GM10248 (cell line): ENCODE measurements at regions not wholly inside any gene's neighbourhood (a gene's known extent, or its start where the extent isn't known, plus 50 kb on each side); places are given as distances from the start of the nearest gene placed in this dataset.

ENCODE experiments used
- CTCF ChIA-PET: fragments of 300-600 bp; sonication (Branson Sonifier 250); formaldehyde crosslinking; extraction: SDS; loops from one replicate; lab custom pipeline; 2021; ENCODE audit warnings: antibody characterized with exemption; lab: Yijun Ruan, JAX
- POLR2A ChIA-PET: fragments of 350-650 bp; sonication (Branson Sonifier 250); formaldehyde crosslinking; extraction: SDS; loops from one replicate; lab custom pipeline; 2020; ENCODE audit warnings: antibody characterized with exemption; lab: Yijun Ruan, JAX
- DNase-seq: peaks from one replicate; pipeline ENCODE4 v3.0.0; 2012; ENCODE audit errors: extremely low spot score
- TF ChIP-seq, protein P1 (sequence below): IDR thresholded peaks from 2 replicates; pipeline ENCODE4 v1.5.1; 2012; ENCODE audit warnings: mild to moderate bottlenecking, low read depth; ENCODE audit errors: extremely low read depth, missing control alignments, control extremely low read depth

DNA sequence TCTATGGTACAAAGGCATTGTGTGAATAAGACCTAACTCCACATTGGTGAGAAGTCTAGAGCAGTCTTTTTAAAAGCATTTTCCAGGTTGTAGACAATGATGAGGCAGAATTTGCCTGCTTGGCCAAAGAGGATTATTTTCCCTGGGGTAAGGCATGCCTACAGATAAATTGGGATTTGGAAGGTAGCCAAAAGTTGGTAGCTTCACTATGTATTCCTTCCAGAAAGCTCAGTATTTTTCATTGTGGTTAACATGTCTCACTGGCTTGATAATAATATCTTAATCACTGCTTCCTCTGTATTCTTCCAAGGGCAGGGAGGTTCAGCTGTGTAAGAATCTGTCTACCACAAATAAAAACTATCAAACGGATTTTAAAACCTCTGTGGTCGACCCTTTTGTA, 590.8 kb upstream of the PRMT6 start:
- CTCF ChIA-PET = no interaction called here
- TF ChIP-seq, protein P1, sequence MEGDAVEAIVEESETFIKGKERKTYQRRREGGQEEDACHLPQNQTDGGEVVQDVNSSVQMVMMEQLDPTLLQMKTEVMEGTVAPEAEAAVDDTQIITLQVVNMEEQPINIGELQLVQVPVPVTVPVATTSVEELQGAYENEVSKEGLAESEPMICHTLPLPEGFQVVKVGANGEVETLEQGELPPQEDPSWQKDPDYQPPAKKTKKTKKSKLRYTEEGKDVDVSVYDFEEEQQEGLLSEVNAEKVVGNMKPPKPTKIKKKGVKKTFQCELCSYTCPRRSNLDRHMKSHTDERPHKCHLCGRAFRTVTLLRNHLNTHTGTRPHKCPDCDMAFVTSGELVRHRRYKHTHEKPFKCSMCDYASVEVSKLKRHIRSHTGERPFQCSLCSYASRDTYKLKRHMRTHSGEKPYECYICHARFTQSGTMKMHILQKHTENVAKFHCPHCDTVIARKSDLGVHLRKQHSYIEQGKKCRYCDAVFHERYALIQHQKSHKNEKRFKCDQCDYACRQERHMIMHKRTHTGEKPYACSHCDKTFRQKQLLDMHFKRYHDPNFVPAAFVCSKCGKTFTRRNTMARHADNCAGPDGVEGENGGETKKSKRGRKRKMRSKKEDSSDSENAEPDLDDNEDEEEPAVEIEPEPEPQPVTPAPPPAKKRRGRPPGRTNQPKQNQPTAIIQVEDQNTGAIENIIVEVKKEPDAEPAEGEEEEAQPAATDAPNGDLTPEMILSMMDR = no peak
- POLR2A ChIA-PET = no interaction called here
- no peak for DNase-seq

DNA sequence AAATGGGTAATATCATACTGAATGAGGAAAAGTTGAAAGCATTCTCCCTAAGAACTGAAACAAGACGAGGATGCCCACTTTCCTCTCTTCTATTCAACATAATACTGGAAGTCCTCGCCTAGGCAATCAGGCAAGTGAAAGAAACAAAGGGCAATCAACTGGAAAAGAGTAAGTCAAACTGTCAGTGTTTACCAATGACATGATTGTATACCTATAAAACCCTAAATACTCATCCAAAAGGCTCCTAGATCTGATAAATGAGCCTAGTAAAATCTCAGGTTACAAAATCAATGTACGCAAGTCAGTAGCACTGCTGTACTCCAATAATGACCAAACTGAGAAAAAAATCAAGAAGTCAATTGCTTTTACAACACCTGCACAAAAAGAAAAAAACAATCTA, 575.8 kb upstream of the PRMT6 start:
- POLR2A ChIA-PET = no interaction called here
- no peak for DNase-seq
- CTCF ChIA-PET = no interaction called here
- TF ChIP-seq, protein P1 = no peak

DNA sequence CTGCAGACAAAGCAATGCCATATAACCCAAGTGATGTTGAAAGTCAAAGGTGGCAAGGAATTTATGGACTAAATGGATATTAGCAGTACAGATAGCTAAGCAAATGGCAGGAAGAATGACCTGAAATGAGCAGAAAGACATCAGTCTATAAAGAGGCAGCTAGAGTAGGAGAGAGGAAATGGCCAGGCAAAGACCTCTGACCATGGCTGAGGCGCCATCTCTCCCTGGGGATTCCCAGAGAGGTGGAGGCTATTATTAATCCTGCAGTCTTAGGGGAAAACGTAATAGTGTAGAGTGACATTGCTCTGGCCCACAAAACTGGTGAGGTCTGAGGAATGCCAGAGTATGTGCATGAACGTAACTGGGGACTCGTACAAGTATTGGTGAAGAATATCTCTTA, 563.6 kb upstream of the PRMT6 start:
- POLR2A ChIA-PET = no interaction called here
- CTCF ChIA-PET = interaction anchor here (0.6 to 1.3 kb wide), 2 partner anchors 9 to 16 kb away, joined by 3 read pairs; no protein-coding TSS in a partner anchor
- no peak for DNase-seq
- TF ChIP-seq, protein P1 = no peak

DNA sequence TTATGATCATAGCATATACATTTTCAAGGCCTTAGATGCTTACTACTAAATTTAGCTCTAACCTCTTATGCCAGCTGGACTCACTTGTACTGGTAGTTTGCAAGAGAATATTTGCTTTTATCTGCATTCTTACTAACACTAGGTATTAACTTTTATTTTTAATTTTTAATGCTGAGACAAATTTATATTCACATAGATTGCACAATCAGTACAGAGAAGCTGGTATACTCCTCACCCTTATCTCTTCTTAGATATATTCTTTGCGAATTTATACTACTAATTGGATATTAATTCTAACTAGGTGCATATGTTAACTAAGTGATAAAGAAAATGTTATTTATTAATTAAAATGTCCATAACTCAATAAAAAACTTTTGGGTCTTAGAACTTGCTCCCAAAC, 561.8 kb upstream of the PRMT6 start:
- POLR2A ChIA-PET = no interaction called here
- DNase-seq = no peak
- CTCF ChIA-PET = interaction anchor here (1.1 kb wide), 1 partner anchor 8 kb away, joined by 4 read pairs; no protein-coding TSS in a partner anchor
- TF ChIP-seq, protein P1 = no peak

DNA sequence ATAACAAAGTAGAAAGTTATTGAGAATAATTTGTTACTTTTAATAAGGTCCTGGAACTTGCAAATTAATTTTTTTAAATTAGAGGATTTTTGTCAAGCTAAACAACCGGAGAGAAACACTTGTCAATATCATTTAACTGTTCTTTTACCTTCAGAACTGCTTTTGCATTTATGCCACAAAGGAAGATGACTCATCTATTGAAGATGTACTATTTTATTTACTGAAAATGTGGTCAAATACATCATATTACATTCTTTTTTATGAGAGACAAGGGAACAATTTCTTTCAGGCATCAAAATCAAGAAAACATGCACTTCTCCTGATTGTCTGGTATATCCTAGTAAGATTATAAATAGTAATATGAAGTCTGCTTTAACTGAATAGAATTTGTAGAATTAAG, 558.2 kb upstream of the PRMT6 start:
- TF ChIP-seq, protein P1 = no peak
- no peak for DNase-seq
- CTCF ChIA-PET = no interaction called here
- POLR2A ChIA-PET = no interaction called here

DNA sequence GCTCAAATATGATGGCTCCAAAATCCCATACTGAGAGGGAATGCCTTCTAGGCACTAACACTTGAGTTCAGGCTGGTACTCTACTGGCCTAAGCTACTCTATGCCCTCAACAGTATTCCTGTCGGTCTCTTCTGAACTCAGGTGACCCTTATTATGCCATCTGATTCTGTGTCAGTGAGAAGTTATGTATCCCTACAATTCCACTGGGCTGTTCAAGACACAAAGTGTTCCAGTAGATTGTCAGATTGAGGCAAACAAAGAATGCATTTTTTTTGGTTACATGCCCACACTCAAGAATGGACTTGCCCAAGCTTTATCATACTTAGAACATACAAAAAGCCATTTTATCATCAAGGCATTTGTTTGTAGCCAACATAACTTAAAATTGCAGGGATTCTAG, 553.8 kb upstream of the PRMT6 start:
- POLR2A ChIA-PET = no interaction called here
- DNase-seq = no peak
- CTCF ChIA-PET = interaction anchor here (0.9 to 3.2 kb wide), 4 partner anchors 8 to 12 kb away, joined by 3 to 10 read pairs (median 4); no protein-coding TSS in a partner anchor
- TF ChIP-seq, protein P1 = no peak
